HepG2 (cell line): ENCODE measurements at regions not wholly inside any gene's neighbourhood (a gene's known extent, or its start where the extent isn't known, plus 50 kb on each side); places are given as distances from the start of the nearest gene placed in this dataset.

Experiments used
- ATAC-seq: fragments of 200-7000 bp; cut with Tn5 transposase; 3 replicates; pipeline ENCODE4 v1.9.1; 2020; ENCODE audit warnings: mild to moderate bottlenecking, moderate library complexity
- BruUV-seq: library from RNA; stranded (reverse); fragments of 400-500 nt; replicated peaks from 2 replicates; lab custom pipeline; 2021; lab: Mats Ljungman, UMichigan
- CTCF ChIA-PET: fragments of 300-600 bp; formaldehyde crosslinking; extraction: SDS; loops from one replicate; lab custom pipeline; 2021; ENCODE audit warnings: low total read pairs, inconsistent platforms, low intra/inter-chr PET ratio; lab: Yijun Ruan, JAX
- POLR2A ChIA-PET: fragments of 350-600 bp; sonication (Branson Sonifier 250); formaldehyde crosslinking; loops from one replicate; lab custom pipeline; 2020; ENCODE audit warnings: antibody characterized with exemption, inconsistent platforms; lab: Yijun Ruan, JAX
- DNase-seq: peaks from one replicate; pipeline ENCODE4 v3.0.0-alpha.2; 2015; ENCODE audit warnings: low spot score
- FAIRE-seq: peaks from 3 replicates; lab custom pipeline; 2011; peaks lifted over from hg19 to GRCh38; lab: Jason Lieb, UNC
- H2AFZ ChIP-seq: one replicate; pipeline ENCODE4 v1.6.1; 2011; ENCODE audit warnings: low read length, inconsistent platforms
- H3K27ac ChIP-seq: fragments of 300-600 bp; 3 replicates; pipeline ENCODE4 v1.8.0; 2011; ENCODE audit warnings: mixed run types, mild to moderate bottlenecking, mixed read lengths, low read length, inconsistent platforms; ENCODE audit not compliant: insufficient read depth; ENCODE audit errors: extremely low read length
- H3K27me3 ChIP-seq, 2 experiments: fragments of 200-600 bp in 1 of 2; 2 replicates in 1 of 2; 3 replicates in 1 of 2; pipeline versions ENCODE4 v1.6.0 to v1.8.0; 2011; ENCODE audit warnings: low read length in 2 of 2, mild to moderate bottlenecking in 2 of 2, moderate library complexity in 2 of 2, inconsistent platforms in 1 of 2; ENCODE audit not compliant: insufficient read depth in 2 of 2, control insufficient read depth in 1 of 2
- H3K36me3 ChIP-seq, 2 experiments: fragments of 200-600 bp in 1 of 2; replicated peaks in 1 of 2; 2 replicates in 1 of 2; 3 replicates in 1 of 2; pipeline versions ENCODE4 v1.5.1 to v1.8.0; 2011; ENCODE audit warnings: low read length in 2 of 2, inconsistent platforms in 1 of 2; ENCODE audit not compliant: insufficient read depth in 2 of 2, control insufficient read depth in 1 of 2
- H3K4me1 ChIP-seq: 2 replicates; pipeline ENCODE4 v1.5.1; 2012; ENCODE audit warnings: low read length, inconsistent platforms; ENCODE audit not compliant: insufficient read depth
- H3K4me2 ChIP-seq: 2 replicates; pipeline ENCODE4 v1.6.0; 2011; ENCODE audit warnings: low read depth, low read length, inconsistent platforms
- H3K4me3 ChIP-seq, 3 experiments: fragments of 200-600 bp in 1 of 3; sonication (generic), shearing (Covaris generic) in 1 of 3; replicated peaks in 1 of 3; 2 replicates each; pipeline ENCODE4 v1.5.1; 2011 to 2016; ENCODE audit warnings: low read length in 3 of 3, inconsistent platforms in 2 of 3, low read depth in 2 of 3, mild to moderate bottlenecking in 2 of 3, control low read depth in 1 of 3, mixed read lengths in 1 of 3; ENCODE audit not compliant: insufficient read depth in 1 of 3
- H3K79me2 ChIP-seq: one replicate; pipeline ENCODE4 v1.6.1; 2011; ENCODE audit warnings: low read length, inconsistent platforms; ENCODE audit not compliant: insufficient read depth
- H3K9ac ChIP-seq: 2 replicates; pipeline ENCODE4 v1.6.0; 2011; ENCODE audit warnings: mild to moderate bottlenecking, low read depth, low read length, inconsistent platforms; ENCODE audit not compliant: insufficient read depth
- H3K9me3 ChIP-seq: 2 replicates; pipeline ENCODE4 v1.5.1; 2012; ENCODE audit warnings: mild to moderate bottlenecking, low read length
- H4K20me1 ChIP-seq: 2 replicates; pipeline ENCODE4 v1.6.0; 2011; ENCODE audit warnings: inconsistent platforms, mild to moderate bottlenecking, low read length, moderate library complexity; ENCODE audit not compliant: insufficient read depth
- CHD2 ChIP-seq: IDR thresholded peaks from 2 replicates; pipeline ENCODE4 v1.6.1; 2011; ENCODE audit warnings: low read depth, low read length, improper control_type of control experiment
- HIVEP1 ChIP-seq: sonication (generic); formaldehyde crosslinking; IDR thresholded peaks from 2 replicates; pipeline ENCODE4 v1.4.0; 2020; ENCODE audit warnings: mild to moderate bottlenecking, missing genetic modification reagents
- JUNB ChIP-seq: sonication (generic); formaldehyde crosslinking; IDR thresholded peaks from 2 replicates; pipeline ENCODE4 v1.8.0; 2022; ENCODE audit warnings: missing genetic modification reagents, mild to moderate bottlenecking, borderline replicate concordance
- MTA3 ChIP-seq: sonication (generic); formaldehyde crosslinking; IDR thresholded peaks from 2 replicates; pipeline ENCODE4 v1.4.0; 2020; ENCODE audit warnings: missing genetic modification reagents
- RARA ChIP-seq: IDR thresholded peaks from 2 replicates; pipeline ENCODE4 v1.6.1; 2016; ENCODE audit warnings: missing genetic modification reagents, missing compliant biosample characterization
- XRCC5 ChIP-seq: fragments of 200-400 bp; formaldehyde crosslinking; optimal IDR thresholded peaks from 2 replicates; pipeline ENCODE3; 2017; ENCODE audit warnings: mild to moderate bottlenecking, low read length
- ZBTB38 ChIP-seq: sonication (generic); formaldehyde crosslinking; IDR thresholded peaks from 2 replicates; pipeline ENCODE4 v1.5.1; 2020; ENCODE audit warnings: mild to moderate bottlenecking, missing genetic modification reagents
- WGBS: methylation state at CpG from one replicate; pipeline ENCODE4 v1.1.6; 2017; ENCODE audit warnings: low lambda C conversion rate; 5-methylcytosine and 5-hydroxymethylcytosine counted together
- in situ Hi-C: cut with HindIII; loops from 2 replicates; pipeline ENCODE4 v1.10.0; 2017; ENCODE audit warnings: low pct_unique_long_range_greater_than_20kb; ENCODE audit not compliant: extremely low pct_ligation_motif_present
- intact Hi-C: fragments of 100-400 bp; cut with micrococcal nuclease; formaldehyde crosslinking; loops from one replicate; pipeline ENCODE4 v1.10.0; 2022; ENCODE audit not compliant: unreplicated experiment
- TF ChIP-seq, protein P1 (sequence below): sonication (generic); formaldehyde crosslinking; IDR thresholded peaks from 2 replicates; pipeline ENCODE4 v1.4.0; 2020; ENCODE audit warnings: missing genetic modification reagents, borderline replicate concordance

DNA sequence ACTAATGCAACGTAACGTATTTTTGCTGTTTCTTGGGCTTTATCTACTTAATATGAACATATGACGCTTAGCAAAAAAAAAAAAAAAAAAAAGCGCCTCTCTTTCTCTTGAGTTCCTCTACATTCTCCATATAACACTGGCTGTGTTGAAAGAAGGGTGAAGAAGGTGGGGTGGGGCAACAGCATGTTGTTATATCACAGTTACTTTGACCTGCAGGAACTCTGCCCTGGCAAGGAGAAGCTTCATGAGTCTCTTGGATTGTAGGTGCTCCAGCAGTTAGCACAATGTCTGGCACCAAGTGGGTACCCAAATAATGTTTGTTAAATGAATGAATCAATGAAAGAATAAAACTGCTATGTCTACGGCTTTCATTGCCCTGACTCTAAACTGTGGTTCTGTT, 162.6 kb downstream of the ATG4C start (continued):
- TF ChIP-seq JUNB (CRISPR knock-in tag) (no peak), CHD2 (no peak), ZBTB38 (CRISPR knock-in tag) (no peak), HIVEP1 (CRISPR knock-in tag) (no peak), XRCC5 (no peak), RARA (CRISPR knock-in tag) (no peak)
- TF ChIP-seq, protein P1, sequence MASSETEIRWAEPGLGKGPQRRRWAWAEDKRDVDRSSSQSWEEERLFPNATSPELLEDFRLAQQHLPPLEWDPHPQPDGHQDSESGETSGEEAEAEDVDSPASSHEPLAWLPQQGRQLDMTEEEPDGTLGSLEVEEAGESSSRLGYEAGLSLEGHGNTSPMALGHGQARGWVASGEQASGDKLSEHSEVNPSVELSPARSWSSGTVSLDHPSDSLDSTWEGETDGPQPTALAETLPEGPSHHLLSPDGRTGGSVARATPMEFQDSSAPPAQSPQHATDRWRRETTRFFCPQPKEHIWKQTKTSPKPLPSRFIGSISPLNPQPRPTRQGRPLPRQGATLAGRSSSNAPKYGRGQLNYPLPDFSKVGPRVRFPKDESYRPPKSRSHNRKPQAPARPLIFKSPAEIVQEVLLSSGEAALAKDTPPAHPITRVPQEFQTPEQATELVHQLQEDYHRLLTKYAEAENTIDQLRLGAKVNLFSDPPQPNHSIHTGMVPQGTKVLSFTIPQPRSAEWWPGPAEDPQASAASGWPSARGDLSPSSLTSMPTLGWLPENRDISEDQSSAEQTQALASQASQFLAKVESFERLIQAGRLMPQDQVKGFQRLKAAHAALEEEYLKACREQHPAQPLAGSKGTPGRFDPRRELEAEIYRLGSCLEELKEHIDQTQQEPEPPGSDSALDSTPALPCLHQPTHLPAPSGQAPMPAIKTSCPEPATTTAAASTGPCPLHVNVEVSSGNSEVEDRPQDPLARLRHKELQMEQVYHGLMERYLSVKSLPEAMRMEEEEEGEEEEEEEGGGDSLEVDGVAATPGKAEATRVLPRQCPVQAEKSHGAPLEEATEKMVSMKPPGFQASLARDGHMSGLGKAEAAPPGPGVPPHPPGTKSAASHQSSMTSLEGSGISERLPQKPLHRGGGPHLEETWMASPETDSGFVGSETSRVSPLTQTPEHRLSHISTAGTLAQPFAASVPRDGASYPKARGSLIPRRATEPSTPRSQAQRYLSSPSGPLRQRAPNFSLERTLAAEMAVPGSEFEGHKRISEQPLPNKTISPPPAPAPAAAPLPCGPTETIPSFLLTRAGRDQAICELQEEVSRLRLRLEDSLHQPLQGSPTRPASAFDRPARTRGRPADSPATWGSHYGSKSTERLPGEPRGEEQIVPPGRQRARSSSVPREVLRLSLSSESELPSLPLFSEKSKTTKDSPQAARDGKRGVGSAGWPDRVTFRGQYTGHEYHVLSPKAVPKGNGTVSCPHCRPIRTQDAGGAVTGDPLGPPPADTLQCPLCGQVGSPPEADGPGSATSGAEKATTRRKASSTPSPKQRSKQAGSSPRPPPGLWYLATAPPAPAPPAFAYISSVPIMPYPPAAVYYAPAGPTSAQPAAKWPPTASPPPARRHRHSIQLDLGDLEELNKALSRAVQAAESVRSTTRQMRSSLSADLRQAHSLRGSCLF (CRISPR knock-in tag), result no peak

DNA sequence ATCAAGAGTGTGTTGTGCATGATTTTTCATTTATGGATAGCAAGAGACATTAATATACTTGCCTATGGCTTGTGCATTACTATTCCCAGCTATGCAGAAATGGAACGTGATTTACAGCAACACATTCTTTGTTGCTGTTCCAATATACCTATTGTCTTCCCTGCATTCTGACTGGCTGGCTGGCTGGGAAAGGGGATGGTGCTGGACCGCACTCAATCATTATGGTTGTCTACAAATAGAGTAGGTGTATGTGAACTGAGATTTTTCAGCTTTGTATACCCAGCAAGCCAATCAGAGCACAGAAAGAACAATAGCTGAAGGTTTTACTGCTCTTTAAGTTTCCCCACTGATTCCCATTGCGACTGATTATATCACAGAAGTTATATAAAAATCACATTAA, 167.5 kb downstream of the ATG4C start:
- Histone ChIP-seq H3K27me3 (peaks cover 0 to 3% of the 10 kb centered on the region in 2 experiments; a peak in 2 of 5 replicates), H3K4me3 (no peak overlapping the region), H3K9me3 (no peaks in the 10 kb centered on the region), H3K9ac (no peak overlapping the region)
- TF ChIP-seq MTA3 (CRISPR knock-in tag), result no peak
- TF ChIP-seq, all 625 proteins: peak for 0
- H2AFZ ChIP-seq, result no peak overlapping the region
- 19% methylated on average over 3 of the region's 3 CpGs for WGBS
- intact Hi-C loops, result no loop called here
- H4K20me1 ChIP-seq, result no peaks in the 10 kb centered on the region
- ChIA-PET CTCF (no interaction called here), POLR2A (no interaction called here)
- H3K27ac ChIP-seq, result no peak overlapping the region
- BruUV-seq, result no TSS peak
- peaks cover 16% of the 10 kb centered on the region for H3K4me1 ChIP-seq
- FAIRE-seq, result no peak
- in situ Hi-C loops, result no loop called here
- no peaks in the 10 kb centered on the region for H3K36me3 ChIP-seq
- H3K4me2 ChIP-seq, result no peak overlapping the region
- H3K79me2 ChIP-seq, result no peaks in the 10 kb centered on the region
- no peak for DNase-seq
- no peak for ATAC-seq
